OCI-LY7 (cell line): ENCODE measurements at regions not wholly inside any gene's neighbourhood (a gene's known extent, or its start where the extent isn't known, plus 50 kb on each side); places are given as distances from the start of the nearest gene placed in this dataset.

Experiments used
- CTCF ChIP-seq: fragments of 200-600 bp; sonication (generic); conservative IDR thresholded peaks from 2 replicates; pipeline ENCODE4 v1.5.1; 2014; ENCODE audit warnings: mild to moderate bottlenecking, antibody characterized with exemption, low read length, moderate library complexity, mixed read lengths
- EZH2phosphoT487 ChIP-seq: fragments of 200-600 bp; sonication (generic); IDR thresholded peaks from 2 replicates; pipeline ENCODE4 v1.6.1; 2018; ENCODE audit warnings: low read depth, borderline replicate concordance, mild to moderate bottlenecking, mixed run types, antibody characterized with exemption, low read length, moderate library complexity, mixed read lengths

- TF ChIP-seq CTCF (no peak), EZH2phosphoT487 (no peak)
These were observed 77.2 kb upstream of the STK17B start for GRCh38 chr2:196248467-196249094.
